ENCODE measurements at regions not wholly inside any gene's neighbourhood (a gene's known extent, or its start where the extent isn't known, plus 50 kb on each side); places are given as distances from the start of the nearest gene placed in this dataset.

DNA sequence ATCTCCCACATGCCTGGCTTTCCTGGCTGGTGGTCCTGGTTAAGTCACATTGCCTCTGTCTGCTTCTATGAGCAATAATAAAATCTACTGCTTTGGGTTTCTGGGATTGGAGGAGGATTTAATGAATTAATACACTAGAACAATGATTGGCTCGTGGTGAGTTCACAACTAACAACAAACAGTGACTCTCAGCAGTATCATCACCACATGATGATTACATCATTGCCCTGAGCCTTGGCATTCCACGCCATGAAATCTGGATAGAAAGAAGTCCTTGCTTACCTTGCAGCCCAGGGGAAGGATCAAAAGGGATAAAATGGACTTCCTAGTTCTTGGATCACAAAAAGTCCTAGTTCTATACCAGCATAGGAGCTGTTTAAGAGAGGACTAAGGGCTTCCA, 1069.0 kb downstream of the VRK1 start:
- TF ChIP-seq, protein P1, sequence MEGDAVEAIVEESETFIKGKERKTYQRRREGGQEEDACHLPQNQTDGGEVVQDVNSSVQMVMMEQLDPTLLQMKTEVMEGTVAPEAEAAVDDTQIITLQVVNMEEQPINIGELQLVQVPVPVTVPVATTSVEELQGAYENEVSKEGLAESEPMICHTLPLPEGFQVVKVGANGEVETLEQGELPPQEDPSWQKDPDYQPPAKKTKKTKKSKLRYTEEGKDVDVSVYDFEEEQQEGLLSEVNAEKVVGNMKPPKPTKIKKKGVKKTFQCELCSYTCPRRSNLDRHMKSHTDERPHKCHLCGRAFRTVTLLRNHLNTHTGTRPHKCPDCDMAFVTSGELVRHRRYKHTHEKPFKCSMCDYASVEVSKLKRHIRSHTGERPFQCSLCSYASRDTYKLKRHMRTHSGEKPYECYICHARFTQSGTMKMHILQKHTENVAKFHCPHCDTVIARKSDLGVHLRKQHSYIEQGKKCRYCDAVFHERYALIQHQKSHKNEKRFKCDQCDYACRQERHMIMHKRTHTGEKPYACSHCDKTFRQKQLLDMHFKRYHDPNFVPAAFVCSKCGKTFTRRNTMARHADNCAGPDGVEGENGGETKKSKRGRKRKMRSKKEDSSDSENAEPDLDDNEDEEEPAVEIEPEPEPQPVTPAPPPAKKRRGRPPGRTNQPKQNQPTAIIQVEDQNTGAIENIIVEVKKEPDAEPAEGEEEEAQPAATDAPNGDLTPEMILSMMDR (IDR thresholded peaks at IDR 0.05) = no peak
- TF ChIP-seq POLR2AphosphoS5 (IDR thresholded peaks at IDR 0.05) (no peak), POLR2A (IDR thresholded peaks at IDR 0.05) (no peak)

All from prostate gland (tissue), 2 donors.